H9 (cell line): ENCODE measurements at regions not wholly inside any gene's neighbourhood (a gene's known extent, or its start where the extent isn't known, plus 50 kb on each side); places are given as distances from the start of the nearest gene placed in this dataset.

Experiments
- DNase-seq: peaks from one replicate; pipeline ENCODE4 v3.0.0-alpha.2; 2017
- H2AFZ ChIP-seq: one replicate; pipeline ENCODE4 v1.6.1; 2013; ENCODE audit warnings: mild to moderate bottlenecking, low read length, control low read depth, moderate library complexity
- H2AK5ac ChIP-seq: 2 replicates; pipeline ENCODE4 v1.6.1; 2013; ENCODE audit warnings: low read length, control low read depth, mixed read lengths; ENCODE audit not compliant: insufficient read length
- H2BK120ac ChIP-seq: one replicate; pipeline ENCODE4 v1.6.1; 2013; ENCODE audit warnings: low read depth, mild to moderate bottlenecking, low read length, control low read depth, inconsistent platforms; ENCODE audit not compliant: poor library complexity, severe bottlenecking
- H2BK12ac ChIP-seq: 2 replicates; pipeline ENCODE4 v1.6.1; 2013; ENCODE audit warnings: low read length, control low read depth, mixed read lengths, low read depth; ENCODE audit not compliant: insufficient read length
- H2BK15ac ChIP-seq: 2 replicates; pipeline ENCODE4 v1.6.1; 2013; ENCODE audit warnings: low read depth, low read length, control low read depth
- H2BK20ac ChIP-seq: one replicate; pipeline ENCODE4 v1.6.1; 2013; ENCODE audit warnings: low read depth, mild to moderate bottlenecking, low read length, control low read depth, inconsistent platforms; ENCODE audit not compliant: poor library complexity, severe bottlenecking
- H2BK5ac ChIP-seq: 2 replicates; pipeline ENCODE4 v1.6.1; 2013; ENCODE audit warnings: low read length, control low read depth, mixed read lengths; ENCODE audit not compliant: insufficient read length
- H3K14ac ChIP-seq: 2 replicates; pipeline ENCODE4 v1.6.1; 2013; ENCODE audit warnings: low read length, control low read depth; ENCODE audit not compliant: insufficient read depth
- H3K18ac ChIP-seq: 2 replicates; pipeline ENCODE4 v1.6.1; 2013; ENCODE audit warnings: low read depth, mild to moderate bottlenecking, mixed read lengths, low read length, control low read depth; ENCODE audit not compliant: insufficient read length
- H3K23ac ChIP-seq: 2 replicates; pipeline ENCODE4 v1.6.1; 2013; ENCODE audit warnings: low read length, control low read depth, mixed read lengths, low read depth; ENCODE audit not compliant: insufficient read length
- H3K23me2 ChIP-seq: 2 replicates; pipeline ENCODE4 v1.6.1; 2013; ENCODE audit warnings: low read depth, mild to moderate bottlenecking, mixed read lengths, low read length, control low read depth; ENCODE audit not compliant: insufficient read length, poor library complexity, severe bottlenecking
- H3K27ac ChIP-seq: 2 replicates; pipeline ENCODE4 v1.5.1; 2013; ENCODE audit warnings: low read length, control low read depth, mixed read lengths, low read depth; ENCODE audit not compliant: insufficient read length
- H3K27me3 ChIP-seq: 2 replicates; pipeline ENCODE4 v1.6.1; 2013; ENCODE audit warnings: low read length, control low read depth, inconsistent platforms; ENCODE audit not compliant: insufficient read depth
- H3K4ac ChIP-seq: 2 replicates; pipeline ENCODE4 v1.6.1; 2013; ENCODE audit warnings: low read depth, mild to moderate bottlenecking, control low read depth, inconsistent platforms, low read length, moderate library complexity
- H3K4me1 ChIP-seq: 2 replicates; pipeline ENCODE4 v1.6.1; 2013; ENCODE audit warnings: low read length, control low read depth, inconsistent platforms; ENCODE audit not compliant: insufficient read depth
- H3K4me2 ChIP-seq: 2 replicates; pipeline ENCODE4 v1.6.1; 2013; ENCODE audit warnings: low read length, control low read depth, mixed read lengths; ENCODE audit not compliant: insufficient read length, insufficient read depth
- H3K56ac ChIP-seq: 2 replicates; pipeline ENCODE4 v1.6.1; 2013; ENCODE audit warnings: low read depth, mild to moderate bottlenecking, mixed read lengths, low read length, control low read depth; ENCODE audit not compliant: insufficient read length
- H3K79me1 ChIP-seq: 2 replicates; pipeline ENCODE4 v1.6.1; 2013; ENCODE audit warnings: low read depth, mild to moderate bottlenecking, moderate library complexity, low read length, control low read depth, inconsistent platforms; ENCODE audit not compliant: insufficient read depth, poor library complexity, severe bottlenecking
- H3K79me2 ChIP-seq: 2 replicates; pipeline ENCODE4 v1.6.1; 2013; ENCODE audit warnings: low read length, control low read depth, inconsistent platforms; ENCODE audit not compliant: insufficient read depth
- H3K9ac ChIP-seq: 2 replicates; pipeline ENCODE4 v1.6.1; 2013; ENCODE audit warnings: low read length, control low read depth, mixed read lengths; ENCODE audit not compliant: insufficient read length; ENCODE audit errors: extremely low read depth
- H3K9me3 ChIP-seq: one replicate; pipeline ENCODE4 v1.6.1; 2013; ENCODE audit warnings: low read depth, low read length, inconsistent platforms; ENCODE audit not compliant: control insufficient read depth
- H3T11ph ChIP-seq: one replicate; pipeline ENCODE4 v1.6.1; 2013; ENCODE audit warnings: mild to moderate bottlenecking, low read length, control low read depth, inconsistent platforms
- H4K20me1 ChIP-seq: one replicate; pipeline ENCODE4 v1.6.1; 2013; ENCODE audit not compliant: control insufficient read depth, insufficient read length, insufficient read depth
- H4K5ac ChIP-seq: 2 replicates; pipeline ENCODE4 v1.6.1; 2013; ENCODE audit warnings: low read depth, mild to moderate bottlenecking, mixed read lengths, low read length, control low read depth; ENCODE audit not compliant: insufficient read length
- H4K8ac ChIP-seq: replicated peaks from 2 replicates; pipeline ENCODE4 v1.6.1; 2013; ENCODE audit warnings: low read length, control low read depth, mixed read lengths, low read depth; ENCODE audit not compliant: insufficient read length
- H4K91ac ChIP-seq: 2 replicates; pipeline ENCODE4 v1.6.1; 2013; ENCODE audit warnings: low read depth, mild to moderate bottlenecking, moderate library complexity, mixed read lengths, low read length, control low read depth; ENCODE audit not compliant: insufficient read length
- H3K27ac Mint-ChIP-seq, 3 experiments: 2 replicates in 2 of 3; 3 replicates in 1 of 3; pipeline ENCODE4 v1.8.0; 2020 to 2021; ENCODE audit warnings: mixed read lengths in 3 of 3, mild to moderate bottlenecking in 1 of 3, moderate library complexity in 1 of 3
- H3K27me3 Mint-ChIP-seq: 2 replicates; pipeline ENCODE4 v1.8.0; 2021; ENCODE audit warnings: low read depth, mild to moderate bottlenecking, moderate library complexity, mixed read lengths
- H3K36me3 Mint-ChIP-seq, 3 experiments: 2 replicates in 2 of 3; 3 replicates in 1 of 3; pipeline ENCODE4 v1.8.0; 2020 to 2021; ENCODE audit warnings: low read depth in 3 of 3, mixed read lengths in 3 of 3; ENCODE audit not compliant: insufficient read depth in 1 of 3
- H3K4me1 Mint-ChIP-seq, 2 experiments: 2 replicates each; pipeline ENCODE4 v1.8.0; 2020; ENCODE audit warnings: mixed read lengths in 2 of 2
- H3K4me3 Mint-ChIP-seq, 2 experiments: 2 replicates in 1 of 2; 3 replicates in 1 of 2; pipeline ENCODE4 v1.8.0; 2020 to 2021; ENCODE audit warnings: mild to moderate bottlenecking in 2 of 2, mixed read lengths in 2 of 2, moderate library complexity in 1 of 2
- H3K9me3 Mint-ChIP-seq, 2 experiments: 2 replicates in 1 of 2; 3 replicates in 1 of 2; pipeline ENCODE4 v1.8.0; 2020; ENCODE audit warnings: mild to moderate bottlenecking in 2 of 2, mixed read lengths in 2 of 2, moderate library complexity in 1 of 2
- WGBS: extraction: QIAGEN DNeasy Blood & Tissue Kit; methylation state at CpG from one replicate; pipeline ENCODE4 v1.1.7; 2013; ENCODE audit warnings: missing lambda C conversion rate, low lambda C conversion rate, mixed read lengths; ENCODE audit not compliant: insufficient read length; ENCODE audit errors: extremely low coverage; 5-methylcytosine and 5-hydroxymethylcytosine counted together
- TF ChIP-seq, protein P1 (sequence below): fragments of 200-600 bp; sonication (generic); conservative IDR thresholded peaks from 3 replicates; pipeline ENCODE4 v1.8.0; 2021; ENCODE audit warnings: antibody characterized with exemption, mild to moderate bottlenecking

DNA sequence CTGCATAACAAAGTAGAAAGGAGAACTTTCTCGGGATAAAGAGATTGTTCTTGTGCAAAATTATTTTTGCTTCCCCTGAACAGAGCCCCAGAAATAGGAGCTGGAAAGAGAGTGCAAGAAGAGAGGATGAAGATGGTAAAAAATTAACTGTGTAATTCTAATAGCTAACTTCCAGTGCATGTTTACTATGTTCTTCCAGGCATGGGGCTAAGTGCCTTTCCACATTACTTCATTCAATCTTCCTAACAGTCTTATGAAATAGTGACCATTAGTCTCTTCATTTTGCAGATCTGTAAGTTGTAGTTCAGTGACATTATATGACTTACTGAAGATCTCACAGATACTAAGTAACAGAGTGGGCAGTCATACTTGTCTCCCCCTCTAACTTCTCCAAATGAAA is 61.1 kb upstream of the KLHL13 start:
- Histone ChIP-seq H3K9me3 (peaks cover 28% of the 10 kb centered on the region), H4K91ac (no peak overlapping the region), H4K8ac (no peak overlapping the region), H3K27me3 (no peaks in the 10 kb centered on the region), H3K56ac (no peak overlapping the region), H3K4me2 (no peak overlapping the region), H4K20me1 (no peaks in the 10 kb centered on the region), H3T11ph (no peak overlapping the region), H3K23ac (no peak overlapping the region), H2AK5ac (no peak overlapping the region), H2BK15ac (no peak overlapping the region), H2BK5ac (no peak overlapping the region), H2BK20ac (no peak overlapping the region), H3K14ac (no peak overlapping the region), H2AFZ (no peak overlapping the region), H4K5ac (no peak overlapping the region), H3K79me2 (no peaks in the 10 kb centered on the region), H3K23me2 (no peaks in the 10 kb centered on the region), H2BK120ac (no peak overlapping the region), H3K27ac (no peak overlapping the region), H3K4me1 (no peaks in the 10 kb centered on the region), H3K9ac (no peak overlapping the region), H2BK12ac (no peak overlapping the region), H3K79me1 (no peaks in the 10 kb centered on the region), H3K4ac (no peak overlapping the region), H3K18ac (no peak overlapping the region)
- peaks cover 17 to 18% of the 10 kb centered on the region in 2 experiments for H3K4me1 Mint-ChIP-seq
- WGBS, result no CpG with 5 or more reads among the region's 1 CpG
- H3K4me3 Mint-ChIP-seq, result no peak overlapping the region
- TF ChIP-seq, protein P1, sequence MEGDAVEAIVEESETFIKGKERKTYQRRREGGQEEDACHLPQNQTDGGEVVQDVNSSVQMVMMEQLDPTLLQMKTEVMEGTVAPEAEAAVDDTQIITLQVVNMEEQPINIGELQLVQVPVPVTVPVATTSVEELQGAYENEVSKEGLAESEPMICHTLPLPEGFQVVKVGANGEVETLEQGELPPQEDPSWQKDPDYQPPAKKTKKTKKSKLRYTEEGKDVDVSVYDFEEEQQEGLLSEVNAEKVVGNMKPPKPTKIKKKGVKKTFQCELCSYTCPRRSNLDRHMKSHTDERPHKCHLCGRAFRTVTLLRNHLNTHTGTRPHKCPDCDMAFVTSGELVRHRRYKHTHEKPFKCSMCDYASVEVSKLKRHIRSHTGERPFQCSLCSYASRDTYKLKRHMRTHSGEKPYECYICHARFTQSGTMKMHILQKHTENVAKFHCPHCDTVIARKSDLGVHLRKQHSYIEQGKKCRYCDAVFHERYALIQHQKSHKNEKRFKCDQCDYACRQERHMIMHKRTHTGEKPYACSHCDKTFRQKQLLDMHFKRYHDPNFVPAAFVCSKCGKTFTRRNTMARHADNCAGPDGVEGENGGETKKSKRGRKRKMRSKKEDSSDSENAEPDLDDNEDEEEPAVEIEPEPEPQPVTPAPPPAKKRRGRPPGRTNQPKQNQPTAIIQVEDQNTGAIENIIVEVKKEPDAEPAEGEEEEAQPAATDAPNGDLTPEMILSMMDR, result no peak
- peaks cover 0 to 52% of the 10 kb centered on the region in 2 experiments; a peak in 2 of 5 replicates for H3K9me3 Mint-ChIP-seq
- H3K36me3 Mint-ChIP-seq, result no peaks in the 10 kb centered on the region
- no peak for DNase-seq
- H3K27ac Mint-ChIP-seq, result no peak overlapping the region
- H3K27me3 Mint-ChIP-seq, result no peaks in the 10 kb centered on the region; the same call in none of the 2 replicates
